Activated naive CD8-positive, alpha-beta T cell treated with anti-CD3 and anti-CD28 coated beads, Interleukin-2, amount 10 ng/mL, durations not matched to agents 7 days and 5 days (primary cell): ENCODE measurements at regions not wholly inside any gene's neighbourhood (a gene's known extent, or its start where the extent isn't known, plus 50 kb on each side); places are given as distances from the start of the nearest gene placed in this dataset.

Source experiments
- ATAC-seq: fragments of 150-1000 bp; cut with Tn5 transposase; one replicate; pipeline ENCODE4 v1.10.0; 2021; ENCODE audit warnings: low read depth, moderate library complexity
- POLR2A ChIA-PET: fragments of 350-600 bp; sonication (Branson Sonifier 250); formaldehyde crosslinking; loops from one replicate; lab custom pipeline; 2021; ENCODE audit warnings: antibody characterized with exemption; lab: Charles Lee
- DNase-seq: peaks from one replicate; pipeline ENCODE4 v3.0.0; 2021
- H3K27ac Mint-ChIP-seq: one replicate; pipeline ENCODE4 v1.8.0; 2022; ENCODE audit warnings: mild to moderate bottlenecking, mixed read lengths
- H3K27me3 Mint-ChIP-seq: one replicate; pipeline ENCODE4 v1.8.0; 2022; ENCODE audit warnings: mild to moderate bottlenecking, moderate library complexity, mixed read lengths
- H3K36me3 Mint-ChIP-seq: one replicate; pipeline ENCODE4 v1.8.0; 2021; ENCODE audit warnings: mild to moderate bottlenecking, mixed read lengths
- H3K4me1 Mint-ChIP-seq: one replicate; pipeline ENCODE4 v1.8.0; 2021; ENCODE audit warnings: mixed read lengths
- H3K4me3 Mint-ChIP-seq: one replicate; pipeline ENCODE4 v1.8.0; 2022; ENCODE audit warnings: mild to moderate bottlenecking, moderate library complexity, mixed read lengths
- H3K9me3 Mint-ChIP-seq: one replicate; pipeline ENCODE4 v1.8.0; 2021; ENCODE audit warnings: mixed read lengths

DNA sequence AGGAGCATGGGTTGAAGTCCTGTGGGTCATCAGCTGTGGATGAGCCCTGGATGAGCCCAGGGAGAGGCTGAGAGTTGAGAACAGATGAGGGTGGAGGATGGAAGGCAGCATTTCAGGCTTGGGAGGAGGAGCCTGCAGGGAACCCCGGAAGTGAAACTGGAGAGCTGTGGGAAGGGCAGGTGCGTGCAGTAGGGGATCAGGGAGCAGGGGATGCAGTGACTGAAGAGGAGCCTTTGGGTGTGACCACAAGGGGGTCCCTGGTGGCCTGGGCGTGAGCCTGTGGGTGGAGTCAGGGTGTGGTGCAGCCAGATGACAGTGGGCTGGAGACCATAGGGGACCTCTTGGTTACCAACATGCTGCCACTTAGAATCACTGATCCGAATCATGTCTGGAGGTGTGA is 115.5 kb downstream of the PAPOLA start:
- H3K9me3 Mint-ChIP-seq, result no peaks in the 10 kb centered on the region
- POLR2A ChIA-PET, result no interaction called here
- no peaks in the 10 kb centered on the region for H3K36me3 Mint-ChIP-seq
- no peaks in the 10 kb centered on the region for H3K4me1 Mint-ChIP-seq
- H3K4me3 Mint-ChIP-seq, result no peak overlapping the region
- H3K27ac Mint-ChIP-seq, result no peak overlapping the region
- peaks cover 7% of the 10 kb centered on the region for H3K27me3 Mint-ChIP-seq
- DNase-seq, result no peak
- ATAC-seq, result no peak

DNA sequence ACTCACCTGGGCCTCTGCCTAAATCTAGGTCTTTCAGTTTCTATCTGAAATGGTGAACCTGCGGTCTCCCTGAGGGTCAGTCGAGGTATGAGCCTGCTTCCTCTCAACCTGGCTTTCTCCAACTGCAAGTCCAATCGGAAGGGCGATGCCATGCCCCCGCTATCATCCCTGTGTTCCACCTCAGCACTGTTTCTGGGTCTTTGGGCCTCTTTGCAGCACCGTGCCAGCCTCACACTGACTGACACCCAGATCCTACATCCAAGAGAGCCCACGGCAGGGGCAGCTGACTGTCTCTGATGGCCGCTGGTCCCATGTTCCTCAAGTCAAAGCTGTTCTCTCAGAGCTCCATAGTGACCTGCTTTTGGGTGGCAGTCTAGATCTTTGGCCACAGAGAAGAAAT is 120.7 kb downstream of the PAPOLA start:
- no peak overlapping the region for H3K27ac Mint-ChIP-seq
- no peaks in the 10 kb centered on the region for H3K9me3 Mint-ChIP-seq
- H3K4me3 Mint-ChIP-seq, result no peak overlapping the region
- no peaks in the 10 kb centered on the region for H3K4me1 Mint-ChIP-seq
- peaks cover 3% of the 10 kb centered on the region for H3K27me3 Mint-ChIP-seq
- DNase-seq, result no peak
- H3K36me3 Mint-ChIP-seq, result no peaks in the 10 kb centered on the region
- POLR2A ChIA-PET, result no interaction called here
- ATAC-seq, result no peak

DNA sequence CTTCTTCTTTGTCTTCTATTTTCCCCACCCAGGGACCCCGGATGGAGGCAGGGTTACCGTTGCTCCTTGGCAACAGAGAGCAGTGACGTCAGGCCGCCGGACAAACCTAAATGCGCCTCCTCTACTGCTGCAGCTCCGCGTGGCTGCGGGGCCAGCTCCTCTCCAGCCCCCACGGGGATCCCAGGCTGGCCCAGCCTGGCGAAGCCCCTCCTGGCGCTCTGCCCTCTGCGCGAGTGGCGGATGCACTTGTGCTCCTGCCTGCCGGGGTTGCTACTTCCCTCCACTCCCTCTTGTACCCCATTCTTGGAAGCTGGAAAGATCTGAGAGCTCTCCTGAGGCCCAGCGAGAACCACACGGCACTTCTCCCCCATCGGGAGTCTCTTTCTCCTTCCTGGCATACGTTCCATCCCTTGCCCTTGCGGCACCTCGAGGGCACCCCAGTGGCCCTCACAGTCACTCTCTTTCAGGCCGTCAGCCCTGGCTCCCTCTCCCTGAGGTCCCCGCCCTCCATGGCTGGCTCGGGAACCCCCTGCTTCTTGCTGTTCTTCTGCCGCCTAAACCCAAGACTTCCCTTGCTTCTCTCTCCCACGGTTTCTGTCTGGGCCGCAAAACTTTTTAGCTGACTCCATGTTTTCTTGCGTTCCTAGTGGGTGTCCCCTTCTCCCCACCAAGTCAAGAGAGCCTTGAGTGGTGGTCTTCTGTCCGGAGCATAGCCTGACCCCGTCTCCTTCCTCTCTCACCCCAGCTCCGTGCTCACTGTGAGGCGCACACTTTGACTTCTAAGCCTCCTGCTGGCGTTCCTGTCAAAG is 121.7 kb downstream of the PAPOLA start:
- no peaks in the 10 kb centered on the region for H3K4me1 Mint-ChIP-seq
- no peak overlapping the region for H3K27ac Mint-ChIP-seq

DNA sequence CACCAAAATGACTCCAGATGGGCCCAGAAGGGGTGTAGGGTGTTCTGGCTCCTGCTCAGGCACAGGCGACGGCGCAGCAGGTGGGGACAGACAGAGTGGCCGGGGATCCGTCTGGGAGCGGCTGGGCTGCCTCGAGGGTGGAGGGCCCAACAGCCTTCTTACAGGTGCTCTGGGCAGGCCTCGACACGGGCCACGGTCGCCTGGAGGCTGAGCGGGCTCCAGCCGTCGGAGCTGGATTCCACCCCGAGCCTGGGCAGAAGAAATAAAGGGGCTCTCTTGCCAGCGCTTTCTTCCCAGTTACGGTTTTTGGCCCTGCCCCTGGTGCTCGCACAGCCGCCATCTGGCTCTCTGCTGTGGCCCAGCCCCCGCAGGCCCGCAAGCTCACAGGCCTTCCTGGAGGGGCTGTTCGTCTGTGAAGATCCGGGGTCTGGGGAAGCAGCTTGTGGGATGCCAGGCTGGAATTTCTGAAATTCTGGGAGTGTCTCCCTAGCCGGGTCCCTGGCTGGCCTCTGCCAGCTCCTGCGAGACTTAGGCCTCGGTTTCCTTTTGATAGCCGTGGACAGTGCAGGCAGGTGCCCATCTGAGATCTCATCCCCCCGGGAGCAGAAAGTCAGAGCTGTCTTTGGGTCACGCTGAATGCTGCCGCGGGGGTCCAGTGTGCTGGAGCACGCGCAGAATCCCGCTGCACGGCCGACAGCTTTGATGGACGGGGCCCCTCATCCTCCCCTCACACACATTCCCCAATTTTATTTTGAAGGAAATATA is 122.7 kb downstream of the PAPOLA start:
- ATAC-seq, result no peak
- H3K9me3 Mint-ChIP-seq, result no peaks in the 10 kb centered on the region
- no peaks in the 10 kb centered on the region for H3K4me1 Mint-ChIP-seq
- H3K27ac Mint-ChIP-seq, result no peak overlapping the region
- POLR2A ChIA-PET, result no interaction called here
- DNase-seq, result no peak
- no peaks in the 10 kb centered on the region for H3K36me3 Mint-ChIP-seq
- peaks cover 3% of the 10 kb centered on the region for H3K27me3 Mint-ChIP-seq
- H3K4me3 Mint-ChIP-seq, result no peak overlapping the region

More for the DNA sequence above, 121.7 kb downstream of the PAPOLA start:
- peaks cover 3% of the 10 kb centered on the region for H3K27me3 Mint-ChIP-seq
- no peak for ATAC-seq
- no peak overlapping the region for H3K4me3 Mint-ChIP-seq
- DNase-seq, result no peak
- POLR2A ChIA-PET, result no interaction called here
- no peaks in the 10 kb centered on the region for H3K9me3 Mint-ChIP-seq
- no peaks in the 10 kb centered on the region for H3K36me3 Mint-ChIP-seq

DNA sequence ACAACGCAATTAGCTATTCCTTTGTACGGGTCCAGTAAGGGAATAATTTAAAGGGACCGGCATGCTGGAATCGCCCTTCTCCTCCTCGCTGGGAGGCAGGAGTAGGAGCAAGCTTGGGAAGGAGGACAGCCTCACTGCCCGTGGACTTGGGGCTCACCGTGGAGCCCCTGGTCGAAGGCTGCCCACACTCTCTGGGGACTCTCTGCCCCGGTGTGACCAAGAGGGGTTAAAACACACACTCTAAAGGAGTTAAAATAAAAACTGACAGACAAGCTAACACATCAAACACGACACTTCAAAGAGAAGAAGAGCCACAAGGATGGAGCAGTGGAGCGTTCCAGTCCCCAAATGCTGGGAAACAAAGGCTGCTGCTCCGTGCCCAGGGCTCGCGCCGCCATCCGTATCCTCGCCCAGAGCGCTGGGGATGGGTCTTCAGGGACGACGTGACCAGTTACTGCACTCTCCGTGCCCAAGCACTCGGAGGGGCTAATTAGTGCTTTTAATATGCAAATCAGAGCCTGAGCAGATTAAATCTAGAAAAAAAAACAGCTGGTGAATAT is 123.3 kb downstream of the PAPOLA start:
- H3K36me3 Mint-ChIP-seq, result no peaks in the 10 kb centered on the region

DNA sequence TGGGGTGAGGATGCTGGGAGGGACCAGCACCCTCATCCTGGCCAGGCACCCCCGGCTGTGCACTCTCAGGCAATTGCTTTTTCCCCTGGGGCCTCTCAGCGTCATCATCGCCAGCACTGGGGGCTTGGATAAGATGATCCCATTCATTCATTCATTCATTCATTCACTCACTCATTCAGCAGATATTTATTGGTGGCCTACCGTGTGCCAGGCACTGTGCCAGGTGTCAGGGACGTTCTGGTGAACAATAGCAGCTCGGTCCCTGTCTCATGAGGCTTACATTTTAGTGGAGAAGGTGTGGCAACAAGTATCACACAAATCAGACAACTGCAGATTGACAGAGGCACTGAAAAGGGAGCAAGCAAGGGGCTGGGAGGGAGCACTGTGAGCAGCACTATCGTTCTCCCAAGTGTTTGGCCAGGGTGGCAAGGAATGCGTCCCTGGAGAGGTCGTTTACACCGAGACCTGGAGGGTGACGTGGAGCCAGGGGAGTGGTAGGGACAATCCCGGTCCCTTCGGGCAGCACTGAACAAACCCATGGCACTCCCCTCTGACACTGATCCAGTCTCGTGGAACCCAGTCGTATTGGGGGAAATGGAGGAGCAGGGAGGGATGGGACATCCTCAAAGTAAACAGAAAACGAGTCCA is 124.1 kb downstream of the PAPOLA start:
- peaks cover 3% of the 10 kb centered on the region for H3K27me3 Mint-ChIP-seq
- no peaks in the 10 kb centered on the region for H3K4me1 Mint-ChIP-seq
- H3K9me3 Mint-ChIP-seq, result no peaks in the 10 kb centered on the region
- H3K4me3 Mint-ChIP-seq, result no peak overlapping the region
- ATAC-seq (no peak), DNase-seq (no peak)
- POLR2A ChIA-PET, result no interaction called here
- no peak overlapping the region for H3K27ac Mint-ChIP-seq
- no peaks in the 10 kb centered on the region for H3K36me3 Mint-ChIP-seq

More for the DNA sequence above, 123.3 kb downstream of the PAPOLA start:
- Mint-ChIP-seq H3K27me3 (peaks cover 3% of the 10 kb centered on the region), H3K4me1 (no peaks in the 10 kb centered on the region), H3K27ac (no peak overlapping the region), H3K9me3 (no peaks in the 10 kb centered on the region), H3K4me3 (no peak overlapping the region)
- ATAC-seq (no peak), DNase-seq (no peak)
- POLR2A ChIA-PET, result no interaction called here

DNA sequence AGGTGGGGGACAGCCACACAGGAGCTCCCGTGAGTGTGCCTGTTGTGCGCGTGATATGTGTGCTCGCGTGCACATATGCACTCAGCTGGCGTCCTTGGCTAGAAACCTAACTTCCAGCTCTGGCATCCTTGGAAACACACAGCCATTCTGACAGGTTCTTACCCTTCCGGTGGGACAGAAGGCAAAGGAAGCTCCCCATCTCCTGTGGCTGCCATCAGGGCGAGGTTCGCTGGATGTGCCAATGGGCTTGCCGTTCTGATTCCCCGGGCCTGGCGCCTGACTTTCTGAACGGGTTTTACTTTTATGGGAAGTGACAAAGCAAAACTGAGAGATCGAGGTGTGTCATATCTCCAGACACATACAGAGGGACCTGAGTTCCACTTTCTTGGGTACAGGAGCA is 124.7 kb downstream of the PAPOLA start:
- H3K4me1 Mint-ChIP-seq, result no peaks in the 10 kb centered on the region
- no peak for DNase-seq
- no peaks in the 10 kb centered on the region for H3K36me3 Mint-ChIP-seq
- H3K27me3 Mint-ChIP-seq, result peaks cover 3% of the 10 kb centered on the region
- no peak overlapping the region for H3K4me3 Mint-ChIP-seq
- no peaks in the 10 kb centered on the region for H3K9me3 Mint-ChIP-seq
- POLR2A ChIA-PET, result no interaction called here
- no peak for ATAC-seq
- H3K27ac Mint-ChIP-seq, result no peak overlapping the region

DNA sequence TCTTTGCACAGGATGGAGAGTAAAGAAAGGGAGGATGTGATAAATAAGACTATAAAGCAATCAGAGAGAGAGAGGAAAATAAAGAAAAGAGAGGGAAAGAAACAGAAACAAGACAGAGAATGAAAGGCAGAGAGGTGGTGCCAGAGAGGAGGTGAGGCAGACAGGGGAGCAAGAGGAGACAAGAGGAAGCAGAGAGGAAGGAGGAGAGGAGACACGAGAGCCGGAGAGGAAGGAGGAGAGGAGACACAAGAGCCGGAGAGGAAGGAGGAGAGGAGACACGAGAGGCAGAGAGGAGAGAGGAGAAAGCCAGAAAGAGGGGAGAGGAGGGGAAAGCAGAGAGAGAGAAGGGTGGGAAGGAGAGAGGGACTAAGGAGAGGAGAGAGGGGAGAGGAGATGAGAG is 125.2 kb downstream of the PAPOLA start:
- POLR2A ChIA-PET, result no interaction called here
- ATAC-seq, result no peak
- H3K9me3 Mint-ChIP-seq, result no peaks in the 10 kb centered on the region
- no peak for DNase-seq
- no peak overlapping the region for H3K4me3 Mint-ChIP-seq
- no peaks in the 10 kb centered on the region for H3K36me3 Mint-ChIP-seq
- H3K4me1 Mint-ChIP-seq, result no peaks in the 10 kb centered on the region
- peaks cover 5% of the 10 kb centered on the region for H3K27me3 Mint-ChIP-seq
- H3K27ac Mint-ChIP-seq, result no peak overlapping the region

DNA sequence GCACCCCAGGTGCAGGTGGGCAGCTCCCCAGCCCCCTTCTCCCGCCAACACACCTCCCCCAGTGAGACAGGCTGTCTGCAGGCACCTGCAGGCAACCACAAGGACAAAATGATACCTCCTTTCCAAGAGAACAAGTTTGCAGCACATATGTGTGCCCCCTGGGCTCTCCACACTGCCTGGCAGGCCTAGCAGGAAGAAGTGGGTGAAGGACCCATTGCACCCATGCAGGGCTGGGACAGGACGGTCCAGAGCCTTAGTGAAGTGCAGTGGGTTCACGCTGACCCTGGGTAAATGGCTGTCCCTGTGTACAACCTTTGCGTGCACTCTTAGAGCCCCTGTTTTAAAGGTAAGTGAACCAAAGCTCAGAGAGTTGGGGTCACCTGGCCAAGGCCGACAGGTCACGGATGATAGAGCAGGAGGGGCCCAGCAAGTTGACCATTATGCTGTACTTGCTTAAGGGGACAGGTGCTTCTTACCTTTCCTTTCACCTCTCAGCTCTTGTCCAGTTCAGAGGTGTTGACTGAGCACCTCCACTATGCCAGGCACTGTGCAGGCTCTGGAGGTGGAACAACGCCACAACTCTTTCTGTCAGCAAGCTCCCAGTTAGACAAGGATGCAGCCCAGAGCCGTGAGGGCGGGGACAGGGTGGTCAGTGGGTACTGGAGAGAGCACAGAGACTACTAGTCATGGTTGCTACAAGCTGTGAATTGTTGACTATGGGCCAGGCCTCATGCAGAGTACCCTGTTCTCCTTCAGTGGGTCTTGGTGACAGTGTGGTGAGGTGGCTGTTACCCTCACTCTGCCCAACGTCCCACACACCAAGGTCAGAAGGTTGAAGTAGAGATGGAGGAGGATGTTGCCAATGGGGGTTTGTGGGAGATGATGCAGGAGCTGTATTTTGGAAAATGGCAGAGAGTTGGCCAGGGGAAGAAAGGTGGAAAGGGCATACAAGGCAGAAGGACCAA is 125.9 kb downstream of the PAPOLA start:
- no peak for DNase-seq
- peaks cover 6% of the 10 kb centered on the region for H3K27me3 Mint-ChIP-seq
- no peaks in the 10 kb centered on the region for H3K4me1 Mint-ChIP-seq

DNA sequence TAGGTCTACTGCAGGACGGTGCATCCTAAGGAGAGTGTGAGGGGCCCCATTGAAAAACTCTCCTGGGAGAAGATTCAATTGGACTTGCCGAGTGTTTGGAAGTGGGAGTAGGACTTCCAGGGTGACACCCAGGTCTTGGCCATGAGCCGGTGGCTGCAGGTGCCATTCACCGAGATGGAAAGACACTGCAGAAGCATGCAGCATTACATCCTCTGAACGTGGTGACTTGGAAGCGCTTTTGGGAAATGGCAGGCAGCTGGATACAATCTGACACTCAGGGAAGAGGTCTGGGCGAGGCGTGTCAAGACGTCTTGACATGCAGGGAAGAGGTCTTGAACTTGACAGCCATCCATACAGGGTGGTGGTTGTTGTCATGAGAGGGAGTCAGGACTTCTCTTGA is 126.9 kb downstream of the PAPOLA start:
- ATAC-seq (no peak), DNase-seq (no peak)
- no peak overlapping the region for H3K27ac Mint-ChIP-seq
- H3K27me3 Mint-ChIP-seq, result peaks cover 8% of the 10 kb centered on the region
- no peaks in the 10 kb centered on the region for H3K36me3 Mint-ChIP-seq
- H3K4me3 Mint-ChIP-seq, result no peak overlapping the region
- POLR2A ChIA-PET, result no interaction called here
- peaks cover 2% of the 10 kb centered on the region for H3K4me1 Mint-ChIP-seq
- no peaks in the 10 kb centered on the region for H3K9me3 Mint-ChIP-seq

More for the DNA sequence above, 125.9 kb downstream of the PAPOLA start:
- H3K36me3 Mint-ChIP-seq, result no peaks in the 10 kb centered on the region
- POLR2A ChIA-PET, result no interaction called here
- no peak overlapping the region for H3K27ac Mint-ChIP-seq
- H3K9me3 Mint-ChIP-seq, result no peaks in the 10 kb centered on the region
- no peak overlapping the region for H3K4me3 Mint-ChIP-seq
- ATAC-seq, result no peak

DNA sequence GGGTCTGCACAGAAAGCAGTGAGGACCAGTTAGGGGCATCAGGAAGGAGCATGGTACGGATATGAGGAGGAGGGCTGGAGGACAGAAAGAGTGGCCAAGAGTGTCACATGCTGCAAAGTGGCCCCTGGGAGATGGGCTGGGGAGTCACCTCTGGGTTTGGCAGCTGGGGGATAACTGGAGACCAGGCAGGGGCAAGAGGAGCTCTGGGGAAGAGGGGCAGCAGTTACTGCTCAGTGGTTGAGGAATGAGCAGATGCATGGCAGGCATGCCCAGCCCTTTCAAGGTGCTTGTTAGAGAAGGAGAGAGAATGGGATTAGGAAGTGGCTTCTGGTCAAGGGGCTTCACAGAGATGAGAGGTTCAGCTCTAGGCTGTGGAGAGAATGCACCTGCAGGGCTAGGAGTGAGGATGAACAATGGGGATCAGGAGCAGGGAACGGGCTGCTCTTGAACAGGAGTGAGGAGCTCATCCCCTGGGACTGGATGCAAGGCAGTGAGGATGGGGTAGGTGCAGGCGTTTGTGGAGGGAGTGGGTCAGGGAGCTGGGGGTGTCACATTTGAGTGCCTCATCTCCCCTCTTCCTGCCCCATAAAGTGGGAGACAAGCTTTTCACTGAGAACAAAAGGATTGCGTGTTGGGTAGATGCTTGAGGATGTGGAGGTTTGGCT is 127.5 kb downstream of the PAPOLA start:
- no peak overlapping the region for H3K27ac Mint-ChIP-seq
- H3K27me3 Mint-ChIP-seq, result peaks cover 8% of the 10 kb centered on the region
- no peak for DNase-seq
- H3K36me3 Mint-ChIP-seq, result no peaks in the 10 kb centered on the region
- no peaks in the 10 kb centered on the region for H3K9me3 Mint-ChIP-seq
- POLR2A ChIA-PET, result no interaction called here
- ATAC-seq, result no peak
- no peak overlapping the region for H3K4me3 Mint-ChIP-seq
- peaks cover 2% of the 10 kb centered on the region for H3K4me1 Mint-ChIP-seq

DNA sequence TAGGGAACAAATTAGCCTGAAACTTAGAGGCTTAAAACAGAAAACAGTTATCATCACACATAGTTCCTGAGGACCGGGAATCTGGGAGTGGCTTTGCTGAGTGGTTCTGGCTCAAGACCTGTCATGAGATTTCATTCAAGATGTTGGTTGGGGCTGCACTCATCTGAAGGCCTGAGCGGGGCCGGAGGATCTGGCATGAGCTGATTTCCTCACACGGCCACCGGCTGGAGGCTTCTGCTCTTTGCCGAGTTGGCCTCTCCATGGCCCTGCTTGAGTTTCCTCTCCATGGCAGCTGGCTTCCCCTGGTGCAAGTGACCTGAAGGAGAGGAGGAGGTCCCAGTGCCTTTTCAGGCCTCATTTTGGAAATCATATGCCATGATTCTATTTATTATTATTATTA is 128.1 kb downstream of the PAPOLA start:
- DNase-seq (no peak), ATAC-seq (no peak)
- H3K4me1 Mint-ChIP-seq, result peaks cover 2% of the 10 kb centered on the region
- POLR2A ChIA-PET, result no interaction called here
- no peak overlapping the region for H3K4me3 Mint-ChIP-seq
- no peaks in the 10 kb centered on the region for H3K36me3 Mint-ChIP-seq
- no peaks in the 10 kb centered on the region for H3K9me3 Mint-ChIP-seq
- H3K27ac Mint-ChIP-seq, result no peak overlapping the region
- peaks cover 8% of the 10 kb centered on the region for H3K27me3 Mint-ChIP-seq
